ENCODE measurements at regions not wholly inside any gene's neighbourhood (a gene's known extent, or its start where the extent isn't known, plus 50 kb on each side); places are given as distances from the start of the nearest gene placed in this dataset.

DNA sequence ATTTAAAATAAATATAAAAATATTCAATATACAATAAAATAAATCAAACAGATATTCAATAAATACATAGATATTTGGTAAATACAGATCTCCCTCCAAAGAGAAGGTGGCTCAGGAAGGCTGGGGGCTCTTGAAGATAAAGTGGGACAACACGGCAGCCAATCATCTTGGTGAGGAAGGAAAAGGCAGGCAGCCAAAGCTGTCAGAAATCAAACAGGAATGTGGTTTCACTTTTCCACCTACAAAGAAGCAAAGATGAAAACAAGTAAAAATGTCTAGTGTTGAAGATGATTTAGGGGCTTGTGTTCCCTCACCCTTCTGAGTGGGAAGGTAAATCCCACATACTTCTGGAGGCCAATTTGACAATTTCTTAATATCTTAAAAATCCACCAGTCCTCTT, 85.7 kb downstream of the B3GNT2 start:
- no peak for DNase-seq (ENCODE audit: low read depth in 2 of 2)

DNA sequence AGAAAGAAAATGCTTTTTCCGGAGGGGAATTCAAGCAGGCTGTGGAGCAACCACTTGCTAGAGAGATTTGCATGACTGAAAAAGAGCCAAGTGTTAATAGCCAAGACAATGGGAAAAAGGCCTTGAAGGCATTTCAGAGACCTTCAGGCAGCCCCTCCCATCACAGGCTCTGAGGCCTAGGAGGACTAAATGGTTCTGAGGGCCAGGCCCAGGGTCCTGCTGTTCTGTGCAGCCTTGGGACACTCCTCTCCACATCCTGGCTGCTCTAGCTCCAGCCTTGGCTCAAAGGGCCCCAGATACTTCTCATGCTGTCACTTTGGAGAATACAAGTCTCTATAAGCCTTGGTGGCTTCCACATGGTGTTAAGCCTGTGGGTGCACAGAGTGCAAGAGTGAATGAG, 81.8 kb downstream of the B3GNT2 start:
- no peak for DNase-seq (ENCODE audit: low read depth in 2 of 2)

Measured in stimulated activated CD8-positive, alpha-beta memory T cell treated with anti-CD3 and anti-CD28 coated beads, Interleukin-7, amount 100 ng/mL, for 4 hours (primary cell).